Sciatic nerve (tissue), 2 donors: ENCODE measurements at regions not wholly inside any gene's neighbourhood (a gene's known extent, or its start where the extent isn't known, plus 50 kb on each side); places are given as distances from the start of the nearest gene placed in this dataset.

Source experiments
- ATAC-seq: fragments of 200-7000 bp; cut with Tn5 transposase; one replicate; pipeline ENCODE4 v1.9.1; 2020; ENCODE audit warnings: mild to moderate bottlenecking, moderate library complexity
- DNase-seq: peaks from one replicate; pipeline ENCODE4 v3.0.0-alpha.2; 2020; ENCODE audit warnings: low spot score
- intact Hi-C: fragments of 100-400 bp; cut with DNase I; formaldehyde crosslinking; loops from one replicate; pipeline ENCODE4 v1.14.2; 2022
- donor health status: DM: no; HTN: no; CAD: no.
- donor health status: DM: no; HTN: no; CAD: no.

- no peak for ATAC-seq
- intact Hi-C loops, result no loop called here
- DNase-seq, result no peak
Measured at GRCh38 chr15:96693515-96693914, 363.0 kb downstream of the NR2F2 start.

- DNase-seq (no peak), ATAC-seq (no peak)
- intact Hi-C loops, result no loop called here
Measured at GRCh38 chr15:96693990-96694517, 363.6 kb downstream of the NR2F2 start.

- ATAC-seq, result peak; percentile 34
- intact Hi-C loops, result no loop called here
- no peak for DNase-seq
Measured at GRCh38 chr15:96695426-96695825, 364.9 kb downstream of the NR2F2 start.

GRCh38 chr15:96699871-96700401 lies 369.4 kb downstream of the NR2F2 start:
- intact Hi-C loops, result loop anchor here (10.0 kb wide), 1 partner anchor 335 kb away; no protein-coding TSS in a partner anchor
- no peak for DNase-seq
- no peak for ATAC-seq

GRCh38 chr15:96700555-96700954 lies 370.1 kb downstream of the NR2F2 start:
- no peak for DNase-seq
- intact Hi-C loops, result loop anchor here (10.0 kb wide), 1 partner anchor 336 kb away; no protein-coding TSS in a partner anchor
- ATAC-seq, result no peak

DNA sequence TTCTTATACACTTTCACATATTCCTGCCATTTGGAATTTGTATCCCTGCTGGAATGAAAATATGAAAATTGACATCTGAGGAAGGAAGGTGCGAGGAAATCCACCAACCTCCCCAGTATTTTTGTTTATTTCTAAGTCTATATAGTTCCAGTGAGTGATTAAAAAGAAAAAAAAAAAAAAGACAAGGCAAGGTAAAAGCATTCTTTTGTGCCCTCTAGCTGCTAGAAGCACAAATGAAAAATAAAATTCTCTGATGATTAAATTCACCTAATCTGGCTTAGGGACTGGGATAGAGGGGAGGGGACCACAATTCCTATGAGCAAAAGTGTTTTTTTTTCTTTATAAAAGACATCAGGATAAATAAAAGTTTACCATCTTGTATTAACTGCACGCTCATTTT lies 370.9 kb downstream of the NR2F2 start:
- intact Hi-C loops, result loop anchor here (10.0 kb wide), 1 partner anchor 337 kb away; no protein-coding TSS in a partner anchor

DNA sequence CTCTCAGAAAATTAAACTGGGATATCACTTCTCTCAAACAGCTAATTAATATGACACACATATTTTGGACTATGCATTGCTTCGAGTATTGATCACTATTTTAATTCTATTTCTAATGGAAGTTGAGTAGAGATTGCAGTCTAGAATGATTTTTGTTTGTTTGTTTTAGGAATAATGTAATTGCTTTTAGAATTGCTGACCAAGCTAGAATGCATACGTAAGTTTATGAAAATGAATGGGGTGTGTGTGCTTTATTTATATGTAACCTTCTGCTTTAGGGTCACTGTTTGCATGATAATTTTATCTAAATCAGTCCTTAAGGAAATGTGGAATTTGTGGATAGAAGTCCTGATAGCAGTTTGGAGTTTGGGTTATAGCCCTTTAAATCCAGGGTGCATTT lies 371.4 kb downstream of the NR2F2 start:
- no peak for ATAC-seq
- intact Hi-C loops, result loop anchor here (10.0 kb wide), 1 partner anchor 337 kb away; no protein-coding TSS in a partner anchor
- no peak for DNase-seq

More for the DNA sequence above, 370.9 kb downstream of the NR2F2 start:
- no peak for DNase-seq
- ATAC-seq, result no peak

DNA sequence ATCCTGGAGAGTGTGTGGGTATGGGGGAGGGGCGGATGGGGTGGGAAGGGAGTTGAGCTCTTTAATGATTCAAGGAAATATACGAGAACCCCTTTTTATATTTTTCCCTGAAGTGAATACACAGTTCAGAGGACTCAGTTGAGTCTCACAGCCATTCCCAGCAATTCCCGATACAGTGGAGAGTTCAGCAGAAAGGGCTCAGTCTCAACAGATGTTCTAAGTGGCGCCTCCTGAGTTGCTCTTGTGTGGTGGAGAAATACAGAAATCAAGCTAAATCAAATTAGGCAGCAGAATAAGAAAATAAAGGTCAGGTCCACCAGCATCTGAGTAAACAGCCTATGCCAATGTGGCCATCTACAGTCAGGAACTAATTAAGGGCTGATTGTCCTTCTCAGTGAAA lies 372.1 kb downstream of the NR2F2 start:
- ATAC-seq (peak; percentile 78), DNase-seq (no peak)
- intact Hi-C loops, result loop anchor here (10.0 kb wide), 1 partner anchor 338 kb away; no protein-coding TSS in a partner anchor

DNA sequence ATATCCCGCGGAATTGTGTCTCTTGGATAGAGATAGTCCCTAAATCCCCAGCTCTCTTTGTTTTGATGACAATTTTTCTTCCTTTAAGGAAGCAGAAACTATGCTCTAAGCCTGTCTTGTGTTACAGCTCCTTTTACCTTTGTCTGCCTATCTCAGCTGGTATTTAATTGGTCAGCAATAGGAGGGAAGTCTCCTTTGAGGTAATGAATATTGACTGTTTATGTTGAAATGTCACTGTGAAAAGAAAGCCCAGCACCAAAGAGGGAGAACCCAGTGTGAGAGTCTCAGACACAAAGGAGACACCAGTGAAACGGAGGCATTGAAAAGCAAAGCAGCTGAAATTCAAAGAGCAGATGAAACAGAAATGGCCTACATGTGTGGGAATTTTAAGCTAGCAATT lies 372.6 kb downstream of the NR2F2 start:
- intact Hi-C loops, result loop anchor here (10.0 kb wide), 1 partner anchor 338 kb away; no protein-coding TSS in a partner anchor

GRCh38 chr15:96703794-96704550 lies 373.5 kb downstream of the NR2F2 start:
- DNase-seq (no peak), ATAC-seq (no peak)
- intact Hi-C loops, result loop anchor here (10.0 kb wide), 1 partner anchor 339 kb away; no protein-coding TSS in a partner anchor

More for the DNA sequence above, 372.6 kb downstream of the NR2F2 start:
- no peak for DNase-seq
- no peak for ATAC-seq

DNA sequence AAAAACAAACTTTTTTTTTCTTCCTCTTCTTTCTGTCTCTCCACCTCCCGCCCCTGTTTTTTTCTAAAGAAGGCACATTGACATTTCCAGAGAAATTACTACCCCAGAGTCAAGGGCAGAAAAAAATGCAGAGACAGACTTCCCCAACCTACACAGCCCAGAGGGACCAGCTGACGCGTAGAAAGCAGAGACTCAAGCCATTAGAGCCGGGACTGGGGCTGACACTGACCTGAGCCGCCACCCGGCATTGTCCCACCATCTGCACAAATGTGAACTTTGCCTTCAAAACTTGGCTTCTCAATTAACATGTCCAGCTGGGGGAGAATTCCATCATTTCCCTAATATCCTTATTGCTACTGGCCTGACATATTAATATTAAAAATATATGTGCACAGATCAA lies 385.6 kb downstream of the NR2F2 start:
- DNase-seq (no peak), ATAC-seq (no peak)
- intact Hi-C loops, result no loop called here

DNA sequence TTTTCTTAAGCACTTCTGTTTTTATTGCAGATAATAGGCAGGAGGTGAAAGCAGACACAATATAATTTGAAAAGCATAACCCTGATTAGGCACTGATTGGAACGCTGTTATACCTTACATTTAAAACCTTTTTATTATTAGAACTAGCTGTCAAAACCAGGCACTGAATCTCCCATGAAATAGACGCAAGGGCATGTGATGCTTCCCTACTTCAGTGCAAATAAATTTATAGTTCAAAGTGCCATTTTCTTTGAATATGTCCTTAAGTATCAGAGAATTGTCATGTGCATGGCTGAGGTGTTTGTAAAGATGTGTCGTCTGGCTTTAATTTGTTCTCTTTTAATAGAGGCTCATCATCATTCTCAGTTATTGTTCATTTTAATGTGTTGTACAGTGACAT lies 386.0 kb downstream of the NR2F2 start:
- ATAC-seq (no peak), DNase-seq (no peak)
- intact Hi-C loops, result no loop called here

DNA sequence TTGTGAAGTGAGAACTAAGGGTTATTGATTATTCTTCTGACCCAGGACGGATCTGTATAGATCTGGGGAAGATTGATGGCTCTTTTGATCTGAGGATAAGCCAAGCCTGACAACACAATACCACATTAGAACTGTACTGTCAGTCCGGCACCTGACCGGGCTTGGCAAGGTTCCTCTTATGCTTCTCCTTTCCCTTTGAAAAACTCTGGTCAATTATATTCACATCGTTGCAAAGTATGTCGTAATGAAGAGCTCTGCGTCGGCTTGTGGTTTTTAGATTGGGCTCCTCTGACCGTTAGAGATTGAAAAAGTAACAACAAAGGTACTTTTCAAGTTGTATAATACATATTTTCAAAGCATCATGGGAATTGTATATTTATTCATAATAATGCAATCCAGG lies 389.8 kb downstream of the NR2F2 start:
- intact Hi-C loops, result no loop called here
- DNase-seq (no peak), ATAC-seq (peak; percentile 50)

- ATAC-seq (no peak), DNase-seq (no peak)
- intact Hi-C loops, result no loop called here
Measured at GRCh38 chr15:96720656-96721055, 390.2 kb downstream of the NR2F2 start.

DNA sequence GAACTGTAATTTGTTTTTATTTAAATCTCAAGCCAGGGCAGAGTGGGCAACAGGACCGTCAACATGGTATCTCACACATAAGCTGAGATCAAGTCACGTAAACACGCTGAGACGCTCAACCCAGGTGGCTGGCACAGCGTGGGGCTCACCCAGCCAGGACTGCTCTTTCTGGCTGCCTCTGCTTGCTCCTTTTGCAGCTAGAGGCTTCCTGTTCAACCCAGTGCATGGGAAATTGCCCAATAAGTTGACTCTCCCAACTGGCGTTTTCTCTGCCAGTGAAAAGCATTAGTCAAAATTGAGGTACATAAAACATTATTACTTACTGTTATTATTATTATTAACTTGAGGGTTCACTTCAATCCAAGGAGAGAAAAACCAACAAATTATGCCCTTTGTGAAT lies 398.1 kb downstream of the NR2F2 start:
- ATAC-seq, result no peak
- DNase-seq, result no peak
- intact Hi-C loops, result no loop called here

- DNase-seq (no peak), ATAC-seq (no peak)
- intact Hi-C loops, result no loop called here
Measured at GRCh38 chr15:96732704-96733103, 402.2 kb downstream of the NR2F2 start.

- ATAC-seq (no peak), DNase-seq (no peak)
- intact Hi-C loops, result no loop called here
Measured at GRCh38 chr15:96733721-96734120, 403.2 kb downstream of the NR2F2 start.

GRCh38 chr15:96735632-96736240 lies 405.2 kb downstream of the NR2F2 start:
- ATAC-seq, result no peak
- DNase-seq, result no peak

GRCh38 chr15:96736384-96736783 lies 405.9 kb downstream of the NR2F2 start:
- no peak for ATAC-seq
- intact Hi-C loops, result no loop called here

More at GRCh38 chr15:96735632-96736240, 405.2 kb downstream of the NR2F2 start:
- intact Hi-C loops, result no loop called here

GRCh38 chr15:96737408-96737807 lies 406.9 kb downstream of the NR2F2 start:
- ATAC-seq (no peak), DNase-seq (no peak)
- intact Hi-C loops, result no loop called here

More at GRCh38 chr15:96736384-96736783, 405.9 kb downstream of the NR2F2 start:
- no peak for DNase-seq
